Left lung (tissue), 4 donors: ENCODE measurements at regions not wholly inside any gene's neighbourhood (a gene's known extent, or its start where the extent isn't known, plus 50 kb on each side); places are given as distances from the start of the nearest gene placed in this dataset.

Experiments
- ATAC-seq: fragments of 200-7000 bp; cut with Tn5 transposase; one replicate; pipeline ENCODE4 v1.9.1; 2020; ENCODE audit warnings: moderate library complexity
- DNase-seq, 4 donors: peaks; one replicate each; pipeline ENCODE4 v3.0.0-alpha.2; 2013 to 2020
- H3K27ac ChIP-seq, 2 donors: fragments of 200-600 bp; sonication (generic) in 1 of 2; one replicate each; pipeline versions ENCODE4 v1.5.0 to v1.8.0; 2020 to 2021
- H3K27me3 ChIP-seq, 2 donors: fragments of 200-600 bp; sonication (generic) in 1 of 2; one replicate each; pipeline versions ENCODE4 v1.5.0 to v1.8.0; 2020 to 2021
- H3K36me3 ChIP-seq, 2 donors: fragments of 200-600 bp; sonication (generic) in 1 of 2; one replicate each; pipeline versions ENCODE4 v1.5.0 to v1.8.0; 2020 to 2021
- H3K4me1 ChIP-seq, 2 donors: fragments of 200-600 bp; one replicate each; pipeline ENCODE4 v1.8.0; 2021
- H3K4me3 ChIP-seq, 2 donors: fragments of 200-600 bp; sonication (generic) in 1 of 2; one replicate each; pipeline versions ENCODE4 v1.5.0 to v1.8.0; 2020 to 2021; ENCODE audit warnings: mild to moderate bottlenecking in 1 of 2
- H3K9me3 ChIP-seq, 2 donors: fragments of 200-600 bp; sonication (generic) in 1 of 2; one replicate each; pipeline versions ENCODE4 v1.5.0 to v1.8.0; 2020 to 2021
- CTCF ChIP-seq, 2 donors: fragments of 200-600 bp; sonication (generic) in 1 of 2; IDR thresholded peaks; one replicate each; pipeline versions ENCODE4 v1.5.0 to v1.8.0; 2021; ENCODE audit warnings: antibody characterized with exemption in 2 of 2
- intact Hi-C, 2 donors: fragments of 100-400 bp; cut with DNase I; formaldehyde crosslinking; loops; one replicate each; pipeline versions ENCODE4 v1.11.2 to v1.14.2; 2022
- donor health status: DM: no; HTN: yes; CAD: no.
- donor health status: DM: no; HTN: no; CAD: no.

- TF ChIP-seq CTCF (IDR thresholded peaks at IDR 0.05), result no peak
- Histone ChIP-seq H3K4me3 (no peak overlapping the region), H3K9me3 (no peaks in the 10 kb centered on the region), H3K4me1 (no peaks in the 10 kb centered on the region), H3K27ac (no peak overlapping the region), H3K36me3 (no peaks in the 10 kb centered on the region), H3K27me3 (no peaks in the 10 kb centered on the region)
- ATAC-seq (no peak), DNase-seq (no peak)
- intact Hi-C loops, result no loop called here
Observed at GRCh38 chr11:95385577-95385976, 154.6 kb upstream of the SESN3 start.

- Histone ChIP-seq H3K4me1 (no peaks in the 10 kb centered on the region), H3K4me3 (no peak overlapping the region), H3K27me3 (no peaks in the 10 kb centered on the region), H3K27ac (no peak overlapping the region), H3K9me3 (no peaks in the 10 kb centered on the region), H3K36me3 (no peaks in the 10 kb centered on the region)
- DNase-seq (no peak), ATAC-seq (no peak)
- no peak for TF ChIP-seq CTCF (IDR thresholded peaks at IDR 0.05)
- intact Hi-C loops, result no loop called here
Observed at GRCh38 chr11:95379479-95379878, 148.5 kb upstream of the SESN3 start.

- DNase-seq (no peak), ATAC-seq (no peak)
- H3K9me3 ChIP-seq, result no peaks in the 10 kb centered on the region
- intact Hi-C loops, result no loop called here
- H3K4me3 ChIP-seq, result no peak overlapping the region
- no peak overlapping the region for H3K27ac ChIP-seq
- no peaks in the 10 kb centered on the region for H3K36me3 ChIP-seq
- no peaks in the 10 kb centered on the region for H3K27me3 ChIP-seq
- TF ChIP-seq CTCF (IDR thresholded peaks at IDR 0.05), result no peak
- no peaks in the 10 kb centered on the region for H3K4me1 ChIP-seq
Observed at GRCh38 chr11:95378789-95379188, 147.8 kb upstream of the SESN3 start.

- H3K27ac ChIP-seq, result no peak overlapping the region
- no peak overlapping the region for H3K4me3 ChIP-seq
- TF ChIP-seq CTCF (IDR thresholded peaks at IDR 0.05), result no peak
- no peaks in the 10 kb centered on the region for H3K9me3 ChIP-seq
- H3K4me1 ChIP-seq, result no peaks in the 10 kb centered on the region
- ATAC-seq, result no peak
- intact Hi-C loops, result no loop called here
- H3K36me3 ChIP-seq, result no peaks in the 10 kb centered on the region
- DNase-seq, result no peak
- no peaks in the 10 kb centered on the region for H3K27me3 ChIP-seq
Observed at GRCh38 chr11:95378111-95378510, 147.1 kb upstream of the SESN3 start.

- ATAC-seq (peak; percentile 58), DNase-seq (no peak)
- H3K27me3 ChIP-seq, result no peaks in the 10 kb centered on the region
- no peak overlapping the region for H3K4me3 ChIP-seq
- H3K9me3 ChIP-seq, result no peaks in the 10 kb centered on the region
- no peaks in the 10 kb centered on the region for H3K36me3 ChIP-seq
- no peak overlapping the region for H3K27ac ChIP-seq
- TF ChIP-seq CTCF (IDR thresholded peaks at IDR 0.05), result no peak
- peaks cover 0 to 2% of the 10 kb centered on the region in 2 donors for H3K4me1 ChIP-seq
- intact Hi-C loops, result no loop called here
Observed at GRCh38 chr11:95375886-95376285, 144.9 kb upstream of the SESN3 start.
